PC-9 (cell line): ENCODE measurements at regions not wholly inside any gene's neighbourhood (a gene's known extent, or its start where the extent isn't known, plus 50 kb on each side); places are given as distances from the start of the nearest gene placed in this dataset.

Source experiments
- CTCF ChIP-seq: fragments of 200-600 bp; sonication (generic); conservative IDR thresholded peaks from 2 replicates; pipeline ENCODE4 v1.6.1; 2017; ENCODE audit warnings: mixed run types, antibody characterized with exemption, mild to moderate bottlenecking, moderate library complexity
- EZH2 ChIP-seq: fragments of 200-600 bp; sonication (generic); IDR thresholded peaks from 2 replicates; pipeline ENCODE4 v1.8.0; 2017; ENCODE audit warnings: antibody characterized with exemption, low read depth

GRCh38 chr3:3927965-3928364 lies 128.7 kb downstream of the LRRN1 start:
- TF ChIP-seq CTCF (no peak), EZH2 (no peak)
